Epithelial cell of proximal tubule (primary cell): ENCODE measurements at regions not wholly inside any gene's neighbourhood (a gene's known extent, or its start where the extent isn't known, plus 50 kb on each side); places are given as distances from the start of the nearest gene placed in this dataset.

Source experiments
- DNase-seq: peaks from one replicate; pipeline ENCODE4 v3.0.0-alpha.2; 2011; ENCODE audit warnings: low read depth
- H3K4me3 ChIP-seq: 2 replicates; pipeline ENCODE4 v1.5.1; 2011; ENCODE audit warnings: low read depth, mild to moderate bottlenecking, low read length
- CTCF ChIP-seq: conservative IDR thresholded peaks from 2 replicates; pipeline ENCODE4 v1.5.1; 2012; ENCODE audit warnings: low read depth, mild to moderate bottlenecking, low read length

GRCh38 chr18:10400534-10401307, 53.7 kb upstream of the APCDD1 start:
- no peak for TF ChIP-seq CTCF
- no peak overlapping the region for H3K4me3 ChIP-seq
- no peak for DNase-seq

- no peak for TF ChIP-seq CTCF
- DNase-seq, result no peak
- H3K4me3 ChIP-seq, result no peak overlapping the region
These were observed 52.9 kb upstream of the APCDD1 start for GRCh38 chr18:10401521-10401920.

- H3K4me3 ChIP-seq, result no peak overlapping the region
- no peak for TF ChIP-seq CTCF
- no peak for DNase-seq
These were observed 52.5 kb upstream of the APCDD1 start for GRCh38 chr18:10401930-10402329.

- no peak for TF ChIP-seq CTCF
- H3K4me3 ChIP-seq, result no peak overlapping the region
- DNase-seq, result no peak
These were observed 51.4 kb upstream of the APCDD1 start for GRCh38 chr18:10402871-10403559.

- no peak overlapping the region for H3K4me3 ChIP-seq
- no peak for DNase-seq
- TF ChIP-seq CTCF, result no peak
These were observed 50.7 kb upstream of the APCDD1 start for GRCh38 chr18:10403708-10404107.

- TF ChIP-seq CTCF, result no peak
- H3K4me3 ChIP-seq, result no peak overlapping the region
- no peak for DNase-seq
These were observed 50.3 kb upstream of the APCDD1 start for GRCh38 chr18:10404168-10404567.
